HCEC 1CT (cell line): ENCODE measurements at regions not wholly inside any gene's neighbourhood (a gene's known extent, or its start where the extent isn't known, plus 50 kb on each side); places are given as distances from the start of the nearest gene placed in this dataset.
"Not testable (repeated sequence)": the region's sequence is repeated elsewhere in the genome, so short reads cannot be mapped to it uniquely, and the experiment has no call there.

Experiments used
- DNase-seq: peaks from one replicate; pipeline ENCODE4 v3.0.0-alpha.2; 2017

DNA sequence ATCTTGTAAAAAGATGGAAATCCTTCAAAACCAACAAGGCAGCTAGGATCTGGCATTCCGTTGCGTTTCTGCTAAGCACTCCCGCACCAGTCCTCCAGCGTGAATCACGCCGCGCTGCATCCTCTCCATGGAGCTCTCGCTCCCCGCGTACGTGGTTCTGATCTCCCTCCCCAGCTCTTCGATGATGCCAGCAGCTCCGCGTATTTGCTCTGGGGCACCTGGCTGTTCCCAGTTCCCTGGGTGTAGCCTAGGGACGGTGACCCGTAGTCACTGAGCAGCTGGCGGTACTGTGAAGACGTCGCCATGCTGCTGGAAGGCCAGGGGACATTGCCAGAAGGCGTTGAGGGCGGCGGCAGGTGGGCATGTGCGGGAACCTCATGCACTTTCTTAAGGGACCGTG lies 407.5 kb downstream of the RNF144A start:
- DNase-seq = no peak

GRCh38 chr2:7325186-7325585 lies 408.0 kb downstream of the RNF144A start:
- DNase-seq = no peak

GRCh38 chr2:7329465-7329864 lies 412.3 kb downstream of the RNF144A start:
- no peak for DNase-seq

DNA sequence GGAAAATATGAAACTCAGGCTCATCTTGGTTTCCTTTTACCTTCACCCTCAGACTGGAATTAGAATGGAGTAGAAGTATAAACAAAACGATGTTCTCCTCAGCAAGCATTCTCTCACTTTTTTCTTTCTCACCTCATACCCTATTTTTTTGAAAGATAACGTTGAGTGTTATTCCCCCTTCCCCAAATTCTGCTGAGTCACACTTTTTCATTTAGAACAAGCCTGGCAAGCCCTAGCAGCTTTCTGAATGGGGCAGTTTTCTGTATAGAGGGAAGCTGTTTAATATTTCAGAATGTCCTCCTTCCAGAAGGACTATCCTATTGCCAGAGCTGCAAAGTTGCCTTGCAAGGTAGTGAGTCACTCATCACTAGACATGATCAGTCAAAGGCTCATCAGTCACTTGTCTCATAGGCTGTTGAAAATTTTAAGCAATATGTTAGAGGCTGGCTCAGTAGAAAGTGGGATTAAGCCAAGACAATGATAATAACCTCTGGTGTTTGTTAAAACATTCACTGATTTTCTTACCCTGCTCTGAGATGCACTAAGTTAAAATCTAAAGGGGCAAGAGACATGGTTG lies 416.1 kb downstream of the RNF144A start:
- no peak for DNase-seq

GRCh38 chr2:7333960-7334493 lies 416.8 kb downstream of the RNF144A start:
- no peak for DNase-seq

DNA sequence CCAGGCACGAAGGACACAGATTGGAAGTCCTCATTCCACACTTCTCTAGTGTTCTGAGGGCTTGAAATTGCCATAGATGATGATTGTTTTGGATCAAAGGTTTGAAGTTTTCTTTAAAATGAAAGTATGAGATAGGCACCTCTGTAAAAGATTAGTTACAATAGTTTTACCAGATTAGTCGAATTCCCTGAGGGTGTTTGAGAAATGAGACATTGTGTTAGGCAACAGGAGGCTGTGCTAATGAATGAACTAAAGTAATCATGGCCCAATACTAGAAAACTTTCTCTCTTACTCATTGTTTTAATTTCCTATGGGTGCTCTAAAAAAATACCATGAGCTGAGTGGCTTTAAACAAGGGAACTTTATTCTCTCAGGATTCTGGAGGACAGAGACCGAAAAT lies 421.7 kb downstream of the RNF144A start:
- no peak for DNase-seq

GRCh38 chr2:7346336-7346735 lies 429.1 kb downstream of the RNF144A start:
- no peak for DNase-seq

GRCh38 chr2:7348761-7349160 lies 431.5 kb downstream of the RNF144A start:
- DNase-seq = no peak

DNA sequence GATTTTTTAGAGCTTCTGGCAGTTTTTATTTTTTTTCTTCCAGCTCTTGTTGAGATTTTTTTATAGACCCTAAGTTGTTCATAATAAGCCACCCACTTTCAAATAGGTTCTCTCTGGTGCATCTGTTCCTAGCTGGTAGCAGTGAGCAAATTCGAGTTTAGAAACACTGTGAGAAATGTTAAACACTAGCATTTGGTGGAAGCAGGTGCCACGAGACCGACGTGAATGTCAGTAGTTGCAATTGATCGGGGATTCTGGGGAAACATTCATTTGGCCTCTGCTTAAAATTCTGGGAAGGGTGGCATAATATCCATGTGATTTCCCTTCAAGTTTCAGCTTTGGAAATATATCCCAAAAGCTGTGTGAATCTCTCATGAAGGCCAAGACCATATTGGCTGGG lies 435.0 kb downstream of the RNF144A start:
- DNase-seq = no peak

- no peak for DNase-seq
Measured at GRCh38 chr2:7353571-7353970, 436.4 kb downstream of the RNF144A start.

DNA sequence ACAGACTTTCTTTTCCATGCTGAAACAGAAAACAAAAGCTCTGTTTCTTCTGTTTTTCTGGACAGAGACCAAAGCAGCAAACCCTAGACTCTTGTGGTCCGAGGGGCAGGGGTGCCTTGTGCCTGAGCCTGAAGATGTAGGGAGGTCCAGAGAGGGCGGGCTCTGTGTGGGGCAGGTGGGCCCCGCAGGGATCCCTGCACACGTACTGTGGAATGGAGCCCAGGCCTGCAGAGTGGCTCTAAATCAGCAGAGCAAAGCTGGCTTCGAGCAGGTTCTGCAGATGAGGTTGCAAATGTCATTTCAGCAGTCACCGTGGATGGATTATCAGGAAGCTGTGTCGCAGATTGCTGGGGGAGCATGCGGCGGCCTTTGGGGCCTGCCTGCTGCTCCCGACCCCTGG lies 438.6 kb downstream of the RNF144A start:
- no peak for DNase-seq

GRCh38 chr2:7356909-7357584 lies 439.8 kb downstream of the RNF144A start:
- DNase-seq = no peak

GRCh38 chr2:7357993-7358392 lies 440.8 kb downstream of the RNF144A start:
- DNase-seq = no peak

DNA sequence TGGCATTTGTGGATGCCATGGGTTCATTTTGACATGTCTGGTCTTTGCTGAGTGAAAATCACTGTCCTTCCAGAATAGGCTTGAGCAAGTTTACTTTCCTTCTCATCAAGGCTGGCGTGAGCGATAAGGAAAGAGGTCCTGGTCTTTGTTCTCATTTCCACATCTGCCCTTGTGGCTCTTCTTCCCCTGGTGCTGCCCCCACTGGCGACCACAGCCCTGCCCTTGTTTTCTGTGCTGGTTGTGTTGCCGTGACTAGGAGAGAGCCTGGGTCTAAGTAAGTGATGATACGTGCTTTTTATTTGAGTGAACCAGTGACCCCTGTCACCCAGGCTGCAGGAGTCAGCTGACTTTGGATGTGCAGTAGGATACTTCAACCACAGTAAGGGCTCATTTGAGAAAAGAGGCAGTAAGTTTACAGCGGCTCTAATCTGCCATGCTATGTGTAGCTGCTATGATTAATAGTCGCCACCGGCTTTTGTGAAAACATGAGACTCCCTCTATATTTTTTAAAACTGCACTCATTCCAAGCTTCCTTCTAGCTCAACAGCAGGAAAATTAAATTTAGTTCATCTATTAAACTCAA lies 441.7 kb downstream of the RNF144A start:
- no peak for DNase-seq

DNA sequence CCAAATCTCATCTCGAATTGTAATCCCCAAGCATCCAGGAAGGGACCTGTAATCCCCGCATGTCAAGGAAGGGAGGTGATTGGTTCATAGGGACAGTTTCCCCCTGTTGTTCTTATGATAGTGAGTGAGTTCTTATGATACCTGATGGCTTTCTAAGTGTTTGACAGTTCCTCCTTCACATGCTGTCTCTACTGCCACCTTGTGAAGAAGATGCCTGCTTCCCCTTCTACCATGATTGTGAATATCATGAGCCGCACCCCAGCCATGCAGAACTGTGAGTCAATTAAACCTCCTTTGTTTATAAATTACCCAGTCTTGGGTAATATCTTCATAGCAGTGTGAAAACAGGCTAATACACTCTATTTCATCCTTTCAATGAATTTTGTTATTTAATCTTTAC lies 446.7 kb downstream of the RNF144A start:
- DNase-seq = no peak

DNA sequence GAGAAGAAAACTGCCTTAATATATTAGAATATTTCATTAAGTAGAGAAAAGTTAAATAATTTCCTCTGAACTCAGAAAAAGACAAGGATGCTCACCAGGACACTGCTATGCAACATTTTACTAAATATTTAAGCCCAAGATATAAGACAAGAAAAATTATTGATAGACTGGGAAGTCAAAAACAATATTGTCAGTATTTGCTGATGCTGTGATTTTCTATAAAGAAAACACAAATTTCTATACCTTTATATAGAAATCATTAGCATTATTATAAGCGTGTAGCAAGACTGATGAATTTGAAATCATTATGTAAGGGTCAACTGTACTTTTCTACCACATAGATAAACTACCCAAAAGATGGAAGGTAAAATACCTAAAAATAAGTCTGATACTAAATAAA lies 451.0 kb downstream of the RNF144A start:
- DNase-seq = no peak

GRCh38 chr2:7373156-7373555 lies 455.9 kb downstream of the RNF144A start:
- no peak for DNase-seq

- no peak for DNase-seq
Measured at GRCh38 chr2:7375901-7376300, 458.7 kb downstream of the RNF144A start.

- no peak for DNase-seq
Measured at GRCh38 chr2:7377916-7378569, 460.8 kb downstream of the RNF144A start.

DNA sequence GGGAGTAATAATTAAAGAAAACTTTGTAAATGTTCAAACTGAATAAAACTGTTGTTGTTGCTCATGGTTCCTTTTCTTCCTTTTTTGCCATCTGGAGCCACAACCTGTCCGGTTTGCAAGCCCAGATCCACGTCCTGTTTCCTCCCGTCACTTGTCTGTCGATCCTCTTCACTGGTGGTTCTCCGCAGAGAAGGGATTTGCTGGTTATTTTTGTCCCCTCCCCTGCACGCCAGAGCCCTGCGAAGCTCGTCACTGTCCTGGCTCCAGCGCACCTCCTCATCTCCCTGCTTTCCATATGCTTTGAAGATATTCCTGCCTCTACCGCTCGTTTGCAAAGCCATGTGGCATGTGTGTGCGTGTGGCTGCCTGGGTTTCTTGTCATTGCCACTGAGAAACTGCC lies 461.4 kb downstream of the RNF144A start:
- no peak for DNase-seq

DNA sequence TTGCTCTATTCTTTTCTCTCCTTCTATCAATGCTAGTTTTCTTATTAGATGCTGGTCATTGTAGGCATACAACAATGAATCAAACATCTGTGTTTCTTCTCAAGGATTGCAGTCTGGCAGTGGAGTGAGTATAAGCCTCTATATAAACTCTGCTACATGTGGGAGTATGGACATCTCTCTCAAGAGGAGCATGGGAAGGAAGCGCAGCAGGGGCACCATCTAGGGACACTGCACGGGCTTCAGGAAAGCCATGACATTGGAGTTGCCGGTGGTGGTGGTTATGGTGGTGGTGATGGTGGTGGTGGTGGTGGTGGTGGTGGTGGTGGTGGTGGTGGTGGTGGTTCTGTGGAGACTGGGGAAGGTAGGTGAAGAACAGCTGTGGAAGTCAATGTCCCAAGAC lies 462.6 kb downstream of the RNF144A start:
- DNase-seq = no peak

DNA sequence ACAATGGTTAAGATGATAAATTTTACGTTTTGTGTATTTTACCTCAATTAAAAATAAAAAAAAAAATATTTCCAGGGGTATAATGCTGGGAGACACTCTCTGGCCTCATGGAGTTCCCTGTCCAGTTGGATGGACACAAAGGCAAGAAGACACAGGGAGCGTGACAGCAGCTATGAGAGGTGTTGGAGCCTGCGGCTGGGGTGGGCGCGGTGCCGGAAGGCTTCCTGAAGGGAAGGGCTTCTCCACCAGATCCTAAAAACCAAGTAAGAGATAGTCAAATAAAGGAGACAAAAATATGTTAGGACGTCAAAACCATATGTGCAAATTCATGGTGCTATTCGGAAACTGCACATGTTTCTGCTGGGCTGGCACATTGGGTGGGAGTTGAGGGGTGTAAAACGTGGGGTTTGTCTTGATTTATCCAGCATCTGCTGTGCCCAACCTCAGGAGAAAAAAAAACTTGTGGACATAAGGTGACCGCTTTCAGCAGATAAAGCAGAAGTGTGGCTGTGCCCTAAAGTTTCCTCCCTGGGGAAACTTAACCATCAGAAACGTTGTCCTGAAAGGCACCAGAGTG lies 467.6 kb downstream of the RNF144A start:
- no peak for DNase-seq

DNA sequence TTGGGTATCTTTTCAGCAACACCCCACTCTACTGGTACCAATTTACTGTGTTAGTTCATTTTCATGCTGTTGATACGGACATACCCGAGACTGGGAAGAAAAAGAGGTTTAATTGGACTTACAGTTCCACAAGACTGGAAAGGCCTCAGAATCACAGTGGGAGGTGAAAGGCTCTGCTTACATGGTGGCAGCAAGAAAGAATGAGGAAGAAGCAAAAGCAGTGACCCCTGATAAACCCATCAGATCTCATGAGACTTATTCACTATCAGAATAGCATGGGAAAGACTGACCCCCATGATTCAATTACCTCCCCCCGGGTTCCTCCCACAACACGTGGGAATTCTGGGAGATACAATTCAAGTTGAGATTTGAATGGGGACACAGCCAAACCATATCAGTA lies 473.1 kb downstream of the RNF144A start:
- not testable (repeated sequence) for DNase-seq
